ENCODE measurements at regions not wholly inside any gene's neighbourhood (a gene's known extent, or its start where the extent isn't known, plus 50 kb on each side); places are given as distances from the start of the nearest gene placed in this dataset.

- intact Hi-C loops (cut with DNase I): no loop called here
- no peaks in the 10 kb centered on the region for H3K36me3 ChIP-seq
- no peaks in the 10 kb centered on the region for H3K4me1 ChIP-seq
- H3K27ac ChIP-seq: no peak overlapping the region
- no peaks in the 10 kb centered on the region for H3K27me3 ChIP-seq
- no peak overlapping the region for H3K4me3 ChIP-seq
- ATAC-seq (no peak), DNase-seq (no peak)
- TF ChIP-seq, protein P1, sequence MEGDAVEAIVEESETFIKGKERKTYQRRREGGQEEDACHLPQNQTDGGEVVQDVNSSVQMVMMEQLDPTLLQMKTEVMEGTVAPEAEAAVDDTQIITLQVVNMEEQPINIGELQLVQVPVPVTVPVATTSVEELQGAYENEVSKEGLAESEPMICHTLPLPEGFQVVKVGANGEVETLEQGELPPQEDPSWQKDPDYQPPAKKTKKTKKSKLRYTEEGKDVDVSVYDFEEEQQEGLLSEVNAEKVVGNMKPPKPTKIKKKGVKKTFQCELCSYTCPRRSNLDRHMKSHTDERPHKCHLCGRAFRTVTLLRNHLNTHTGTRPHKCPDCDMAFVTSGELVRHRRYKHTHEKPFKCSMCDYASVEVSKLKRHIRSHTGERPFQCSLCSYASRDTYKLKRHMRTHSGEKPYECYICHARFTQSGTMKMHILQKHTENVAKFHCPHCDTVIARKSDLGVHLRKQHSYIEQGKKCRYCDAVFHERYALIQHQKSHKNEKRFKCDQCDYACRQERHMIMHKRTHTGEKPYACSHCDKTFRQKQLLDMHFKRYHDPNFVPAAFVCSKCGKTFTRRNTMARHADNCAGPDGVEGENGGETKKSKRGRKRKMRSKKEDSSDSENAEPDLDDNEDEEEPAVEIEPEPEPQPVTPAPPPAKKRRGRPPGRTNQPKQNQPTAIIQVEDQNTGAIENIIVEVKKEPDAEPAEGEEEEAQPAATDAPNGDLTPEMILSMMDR (IDR thresholded peaks at IDR 0.05): no peak
- no peaks in the 10 kb centered on the region for H3K9me3 ChIP-seq
Measured at GRCh38 chr4:156132196-156132595, 178.5 kb upstream of the CTSO start.

DNA sequence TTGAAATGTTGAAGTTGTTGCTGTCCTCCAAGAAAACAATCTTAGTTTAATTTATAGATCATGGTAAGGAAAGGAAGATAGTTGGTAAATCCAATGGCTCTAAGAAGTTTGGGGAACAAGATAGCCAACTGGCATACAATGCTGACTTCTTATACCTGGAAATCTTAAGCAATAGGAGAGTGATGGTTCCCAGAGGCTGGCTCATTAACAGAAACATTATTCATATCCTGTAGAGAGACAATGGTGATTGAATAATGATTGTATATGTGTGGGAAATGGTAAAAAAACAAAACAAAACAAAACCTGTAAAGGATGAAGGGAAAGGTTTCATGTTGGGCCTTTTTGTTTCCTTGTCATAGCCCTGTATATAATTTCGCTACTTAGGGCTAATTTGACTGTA is 174.9 kb upstream of the CTSO start:
- Histone ChIP-seq H3K9me3 (peaks cover 0 to 13% of the 10 kb centered on the region in 2 donors), H3K27me3 (no peaks in the 10 kb centered on the region), H3K4me1 (no peaks in the 10 kb centered on the region), H3K36me3 (no peaks in the 10 kb centered on the region), H3K27ac (no peak overlapping the region), H3K4me3 (no peak overlapping the region)
- TF ChIP-seq, protein P1 (IDR thresholded peaks at IDR 0.05): no peak
- no peak for ATAC-seq
- intact Hi-C loops (cut with DNase I): no loop called here
- no peak for DNase-seq

GRCh38 chr4:156118507-156119220 is 165.0 kb upstream of the CTSO start:
- no peak overlapping the region for H3K4me3 ChIP-seq
- DNase-seq (no peak), ATAC-seq (no peak)
- H3K27ac ChIP-seq: no peak overlapping the region
- no peaks in the 10 kb centered on the region for H3K4me1 ChIP-seq
- no peaks in the 10 kb centered on the region for H3K9me3 ChIP-seq
- H3K27me3 ChIP-seq: no peaks in the 10 kb centered on the region
- TF ChIP-seq, protein P1 (IDR thresholded peaks at IDR 0.05): no peak
- intact Hi-C loops (cut with DNase I): no loop called here
- H3K36me3 ChIP-seq: no peaks in the 10 kb centered on the region

GRCh38 chr4:156117743-156118142 is 164.1 kb upstream of the CTSO start:
- H3K9me3 ChIP-seq: no peaks in the 10 kb centered on the region
- TF ChIP-seq, protein P1 (IDR thresholded peaks at IDR 0.05): no peak
- no peaks in the 10 kb centered on the region for H3K36me3 ChIP-seq
- H3K4me1 ChIP-seq: no peaks in the 10 kb centered on the region
- H3K27ac ChIP-seq: no peak overlapping the region
- no peak overlapping the region for H3K4me3 ChIP-seq
- ATAC-seq (no peak), DNase-seq (no peak)
- intact Hi-C loops (cut with DNase I): no loop called here
- no peaks in the 10 kb centered on the region for H3K27me3 ChIP-seq

GRCh38 chr4:156116991-156117390 is 163.3 kb upstream of the CTSO start:
- no peaks in the 10 kb centered on the region for H3K27me3 ChIP-seq
- intact Hi-C loops (cut with DNase I): no loop called here

More at GRCh38 chr4:156116991-156117390, 163.3 kb upstream of the CTSO start:
- TF ChIP-seq, protein P1 (IDR thresholded peaks at IDR 0.05): no peak
- no peaks in the 10 kb centered on the region for H3K4me1 ChIP-seq
- ATAC-seq (no peak), DNase-seq (no peak)
- H3K9me3 ChIP-seq: no peaks in the 10 kb centered on the region
- H3K36me3 ChIP-seq: no peaks in the 10 kb centered on the region
- H3K4me3 ChIP-seq: no peak overlapping the region
- no peak overlapping the region for H3K27ac ChIP-seq

All from left lung (tissue), 4 donors.